NCI-H2196 (cell line): ENCODE measurements at regions not wholly inside any gene's neighbourhood (a gene's known extent, or its start where the extent isn't known, plus 50 kb on each side); places are given as distances from the start of the nearest gene placed in this dataset.

Source experiments
- DNase-seq: peaks from one replicate; lab custom pipeline; 2025; ENCODE audit not compliant: unreplicated experiment; lab: John Stamatoyannopoulos, UW

DNA sequence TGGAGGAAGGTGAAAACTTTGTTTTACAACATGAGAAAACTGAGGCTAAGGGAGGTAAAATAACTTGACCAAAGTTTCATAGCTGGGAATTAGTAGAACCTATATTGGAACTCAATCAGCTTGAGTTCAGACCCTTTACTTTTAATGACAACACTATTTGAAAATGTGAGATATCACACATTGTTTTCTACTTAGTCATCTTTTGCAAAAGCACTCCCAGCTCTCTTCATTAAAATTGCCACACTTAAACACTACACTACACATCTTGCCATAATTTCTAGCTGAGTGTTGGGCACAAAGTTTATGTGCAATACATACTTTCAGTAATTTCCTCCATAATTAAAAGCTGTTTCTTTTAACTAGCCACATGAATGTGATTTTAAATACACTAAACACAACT lies 230.4 kb upstream of the DCBLD2 start:
- DNase-seq: no peak

DNA sequence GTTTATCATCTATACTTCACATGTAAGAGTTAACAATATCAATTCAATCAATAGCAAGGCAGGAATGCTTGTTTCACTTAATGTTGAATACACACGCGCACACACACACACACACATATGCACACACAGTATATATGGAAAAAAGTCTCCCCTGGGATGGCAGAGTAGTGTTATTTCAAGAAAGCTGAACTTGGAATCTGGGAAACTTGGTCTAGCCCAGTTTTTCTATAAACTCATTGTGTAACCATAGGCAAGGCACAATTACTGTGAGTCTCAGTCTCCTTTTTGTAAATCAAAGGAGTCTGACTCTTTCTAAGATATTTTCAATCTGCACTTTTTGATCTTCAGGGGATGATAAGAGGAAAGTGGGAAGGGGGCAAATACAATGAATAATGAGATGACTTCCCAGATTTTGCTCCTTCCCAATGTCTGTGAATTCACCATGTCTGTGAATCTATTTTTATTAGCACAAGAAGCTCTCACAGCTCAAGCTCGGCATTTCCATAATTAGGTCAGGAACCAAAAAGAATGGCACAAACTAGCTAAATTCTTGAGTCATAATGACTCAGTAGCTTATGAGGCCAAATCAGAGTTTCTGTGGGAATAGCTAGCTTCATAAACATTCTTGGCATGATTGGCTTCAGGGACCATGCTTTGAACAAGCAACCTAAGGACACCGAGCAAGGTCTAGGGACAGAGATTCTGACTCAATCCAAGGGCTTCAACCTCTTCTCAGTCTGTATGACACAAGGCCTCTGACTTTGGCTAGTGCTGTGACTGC lies 227.4 kb upstream of the DCBLD2 start:
- DNase-seq: no peak

DNA sequence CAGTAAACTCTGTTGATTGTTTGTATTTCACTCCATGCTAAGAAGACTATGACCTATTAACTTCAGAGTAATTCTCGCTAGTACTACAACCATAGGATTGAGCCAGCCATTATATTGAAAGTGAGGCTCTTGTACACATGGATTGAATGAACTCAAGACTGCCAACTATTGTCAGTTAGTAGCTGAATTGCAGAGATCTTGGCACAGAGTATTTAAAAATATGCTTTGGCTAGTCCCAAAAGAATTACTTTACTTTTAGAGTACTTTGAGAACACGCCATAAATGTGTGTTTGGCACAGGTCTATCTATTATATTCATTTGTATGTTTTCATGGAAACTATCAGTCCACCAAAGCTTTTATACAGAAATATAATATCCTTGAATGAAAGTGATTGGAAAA lies 226.7 kb upstream of the DCBLD2 start:
- no peak for DNase-seq

DNA sequence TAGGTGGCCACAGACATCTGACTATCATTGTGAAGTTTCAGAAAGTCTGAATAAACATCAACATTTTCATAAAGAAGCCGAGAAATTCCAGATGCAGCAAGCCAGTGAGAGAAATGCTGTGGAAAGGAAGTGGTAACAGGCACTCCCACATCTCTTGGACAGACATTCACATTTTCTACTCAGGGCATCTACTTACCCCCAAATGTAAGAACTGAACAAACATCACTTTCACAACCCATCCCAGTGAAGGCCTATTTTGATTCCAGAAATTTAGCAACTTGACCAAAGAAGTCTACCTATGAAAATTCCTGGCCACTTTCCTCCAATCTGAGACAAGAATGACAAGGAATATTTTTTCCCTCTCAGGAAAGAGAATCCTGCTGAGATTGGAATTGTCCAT lies 224.8 kb upstream of the DCBLD2 start:
- no peak for DNase-seq

DNA sequence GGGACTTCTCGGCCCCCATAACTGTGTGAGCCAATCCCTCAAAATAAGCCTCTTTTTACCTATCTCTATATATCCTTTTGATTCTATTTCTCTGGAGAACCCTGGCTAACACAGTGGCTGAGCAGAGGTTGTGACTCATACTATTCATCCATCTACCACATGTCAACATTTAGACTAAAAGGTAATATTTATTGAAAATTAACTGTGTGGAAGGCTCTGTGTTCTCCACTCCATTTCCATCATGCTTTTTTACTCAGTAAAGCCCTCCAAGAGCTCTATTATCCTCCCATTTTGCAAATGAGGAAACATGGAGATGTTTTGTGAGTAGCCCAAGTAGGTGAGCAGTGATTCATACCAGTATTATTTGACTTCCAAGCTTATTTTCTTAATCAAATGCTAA lies 217.9 kb upstream of the DCBLD2 start:
- DNase-seq: no peak

DNA sequence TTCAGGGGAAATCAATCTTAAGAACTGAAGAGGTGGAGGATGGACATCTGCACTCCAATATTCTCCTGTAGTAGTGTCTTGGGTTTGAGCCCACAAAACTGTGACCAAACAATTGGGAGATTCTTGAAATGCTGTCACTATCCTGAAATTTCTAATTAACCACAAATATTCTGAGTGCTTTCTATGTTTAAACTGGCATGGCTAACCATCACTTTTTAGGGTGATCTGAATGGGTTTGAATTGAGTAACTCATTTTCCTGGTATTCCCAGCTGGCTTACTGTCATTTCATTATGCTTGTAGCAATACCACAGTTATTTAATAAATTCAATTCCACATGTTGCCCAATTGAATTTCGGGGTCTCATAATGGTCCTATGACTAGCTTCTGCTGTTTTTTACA lies 216.9 kb upstream of the DCBLD2 start:
- DNase-seq: no peak

DNA sequence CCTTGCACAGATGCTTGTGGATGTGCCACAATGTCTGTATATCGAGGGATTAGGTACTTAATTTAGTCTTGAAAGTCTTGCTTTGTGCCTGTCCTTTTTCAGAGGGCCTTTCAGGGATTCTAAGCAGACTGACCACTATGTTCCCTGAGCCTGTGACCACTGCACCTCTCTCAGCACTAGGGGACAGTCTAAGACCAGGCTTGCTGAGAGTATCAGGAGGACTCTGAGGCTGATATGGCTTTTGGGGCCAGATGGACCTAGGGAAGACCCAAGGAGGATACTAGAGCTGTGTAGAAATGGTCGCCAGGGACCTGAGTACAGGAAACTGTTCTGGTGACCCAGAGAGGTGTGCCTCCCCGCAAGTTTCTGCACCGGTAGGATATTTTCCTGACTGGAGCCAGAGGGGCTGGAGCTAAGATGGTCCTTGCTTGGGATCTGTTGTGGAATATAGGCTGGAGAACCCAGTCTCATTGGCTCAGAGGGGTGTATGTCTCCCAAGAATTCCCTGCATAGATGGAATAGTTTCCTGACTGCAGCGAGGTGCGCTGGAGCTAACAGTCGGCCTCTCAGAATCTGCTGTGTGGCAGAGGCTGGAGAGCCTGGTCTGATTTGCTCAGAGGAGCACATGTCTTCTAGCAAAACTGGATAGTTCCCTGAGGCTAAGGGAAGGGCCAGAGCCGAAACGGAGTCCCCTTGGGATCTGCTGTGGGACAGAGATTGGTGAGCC lies 213.2 kb upstream of the DCBLD2 start:
- no peak for DNase-seq

DNA sequence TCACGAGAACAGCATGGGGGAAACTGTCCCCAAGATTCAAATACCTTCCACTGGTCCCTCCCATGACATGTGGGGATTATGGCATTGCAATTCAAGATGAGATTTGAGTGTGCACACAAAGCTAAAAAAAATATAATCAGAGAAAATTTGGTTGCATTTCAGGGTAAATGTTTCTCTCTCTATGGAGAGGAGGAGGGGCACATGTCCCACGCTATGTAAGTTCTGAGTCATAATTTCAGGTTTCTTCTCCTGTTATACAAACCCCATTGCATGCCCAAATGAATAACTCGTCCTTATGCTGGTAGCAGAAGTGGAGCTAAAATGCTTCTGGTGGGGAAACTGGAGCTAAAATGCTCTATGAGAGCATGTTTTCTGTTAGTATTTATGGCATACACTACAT lies 209.7 kb upstream of the DCBLD2 start:
- no peak for DNase-seq

DNA sequence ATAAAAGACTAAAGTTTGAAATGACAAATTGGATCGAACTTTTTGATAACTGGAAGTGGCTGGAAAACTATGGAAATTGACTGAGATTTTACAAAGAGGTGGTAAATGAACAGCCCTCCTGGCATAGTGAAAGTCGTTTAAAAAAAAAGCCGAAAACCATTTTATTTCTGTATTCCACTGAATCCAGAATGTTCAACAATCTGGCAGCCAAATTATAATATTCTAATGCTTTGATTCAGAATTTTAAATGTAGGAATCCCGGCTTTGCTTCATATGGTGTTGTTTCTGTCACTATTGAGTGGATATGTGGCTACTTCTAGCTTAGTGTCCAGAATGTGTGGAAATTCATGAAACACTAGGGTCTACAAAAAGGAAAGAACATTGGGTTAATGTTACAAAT lies 208.9 kb upstream of the DCBLD2 start:
- no peak for DNase-seq

DNA sequence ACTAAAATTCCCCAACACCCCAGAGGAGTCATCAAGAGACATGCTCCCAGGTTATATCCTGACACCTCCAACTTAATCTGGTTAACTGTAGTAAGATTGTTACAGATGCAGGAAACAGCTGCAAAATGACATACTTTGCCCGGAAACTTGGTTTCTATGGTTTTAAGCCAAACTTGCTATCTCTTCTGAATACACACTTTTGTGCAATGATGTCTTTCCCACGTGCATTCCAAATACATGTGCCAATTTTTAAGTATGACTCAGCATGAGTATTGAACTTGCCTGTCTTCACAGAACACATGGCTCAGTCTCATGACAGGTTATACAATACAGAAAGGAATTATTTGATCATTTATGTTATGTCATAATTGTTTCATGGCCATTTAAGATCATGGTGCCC lies 207.0 kb upstream of the DCBLD2 start:
- DNase-seq: no peak

DNA sequence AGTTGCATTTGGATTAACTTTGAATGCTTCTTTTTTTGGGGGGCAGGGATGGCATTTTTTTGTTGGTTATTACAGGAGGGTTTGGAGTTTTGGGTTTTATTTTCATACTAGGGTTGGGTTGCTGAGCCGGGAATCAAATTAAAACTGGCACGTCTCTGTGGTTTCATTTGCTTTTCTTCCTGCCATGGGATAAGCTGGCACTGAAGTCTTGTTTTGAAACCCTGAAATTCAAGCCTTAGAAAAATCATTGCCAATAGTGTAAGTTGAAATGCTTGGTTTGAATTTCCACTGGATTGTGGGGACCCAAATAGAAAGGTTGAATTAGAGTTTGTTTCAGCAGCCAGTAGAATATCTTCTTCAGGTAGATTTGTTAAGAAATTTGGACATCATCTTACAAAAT lies 193.1 kb upstream of the DCBLD2 start:
- DNase-seq: no peak

DNA sequence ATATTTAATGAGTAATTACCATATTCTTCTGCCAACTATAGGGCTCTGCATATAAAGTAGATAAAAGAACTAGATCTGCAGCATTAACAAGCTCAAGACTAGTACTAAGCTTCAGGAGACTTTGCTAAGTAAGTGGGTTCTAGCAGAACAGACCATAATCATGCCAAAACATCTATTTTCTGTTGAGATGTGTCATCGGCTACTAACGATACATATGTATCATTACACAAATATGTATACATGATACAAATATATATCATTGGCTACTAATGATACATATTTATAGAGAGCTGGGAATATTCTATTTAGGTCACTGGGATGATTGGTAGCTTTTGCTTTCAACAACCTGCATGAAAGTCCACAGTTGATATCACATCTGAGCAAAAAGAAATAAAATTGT lies 185.8 kb upstream of the DCBLD2 start:
- no peak for DNase-seq

DNA sequence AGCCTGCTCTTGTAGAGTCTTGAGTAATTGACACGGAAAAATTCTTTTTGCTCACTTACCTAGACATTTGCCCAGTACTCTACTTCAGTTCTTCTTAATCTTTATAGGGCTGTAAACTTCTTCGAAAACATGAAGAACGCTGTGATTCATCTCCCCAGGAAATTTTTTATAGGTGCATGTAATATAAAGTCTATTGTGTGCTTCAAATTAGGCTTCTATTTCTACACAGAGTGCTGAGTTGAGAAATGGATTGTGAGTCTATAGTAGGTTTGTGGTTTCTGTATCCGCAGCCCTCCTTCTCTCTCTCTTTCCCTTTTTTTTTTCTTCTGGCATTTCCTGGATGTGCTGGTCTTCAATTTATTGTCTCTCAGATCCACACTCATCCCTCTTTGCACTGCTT lies 183.3 kb upstream of the DCBLD2 start:
- no peak for DNase-seq

DNA sequence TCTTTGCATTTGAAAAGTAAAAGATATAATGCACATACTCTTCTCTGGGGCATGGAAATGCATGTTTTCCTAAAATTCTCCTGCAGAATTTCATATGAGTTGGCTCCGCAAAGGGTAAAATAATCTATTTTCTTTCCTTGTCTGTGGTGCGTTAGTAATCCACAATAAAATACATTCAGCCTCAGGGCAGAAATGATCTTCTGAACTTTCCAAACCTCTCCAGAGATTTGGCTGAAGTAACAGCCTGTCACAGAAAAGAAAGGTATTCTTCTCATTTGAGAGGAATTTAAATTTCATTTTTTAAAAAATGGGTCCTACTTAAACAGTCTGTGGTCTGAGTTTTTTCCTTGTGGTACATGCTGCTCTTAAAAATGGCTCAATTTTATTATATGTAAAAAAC lies 182.7 kb upstream of the DCBLD2 start:
- DNase-seq: no peak

DNA sequence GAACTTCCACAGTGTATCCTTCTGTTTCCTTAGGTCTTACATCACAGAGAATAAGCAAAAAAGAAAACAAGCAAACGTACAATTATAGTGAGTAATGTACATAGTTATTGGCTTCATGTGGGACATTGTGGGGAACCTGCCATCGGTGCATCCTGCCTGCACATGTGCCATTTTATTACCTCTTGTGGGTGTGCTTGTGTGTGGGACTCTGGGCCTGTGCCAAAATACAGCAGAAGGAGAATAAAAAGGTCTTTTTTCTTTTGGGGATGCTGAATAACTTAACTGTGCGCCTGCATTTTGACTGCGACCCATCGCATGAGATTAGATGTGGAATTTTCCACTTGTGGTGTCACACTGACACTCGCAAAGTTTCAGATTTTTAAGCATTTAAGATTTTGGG lies 169.6 kb upstream of the DCBLD2 start:
- no peak for DNase-seq

DNA sequence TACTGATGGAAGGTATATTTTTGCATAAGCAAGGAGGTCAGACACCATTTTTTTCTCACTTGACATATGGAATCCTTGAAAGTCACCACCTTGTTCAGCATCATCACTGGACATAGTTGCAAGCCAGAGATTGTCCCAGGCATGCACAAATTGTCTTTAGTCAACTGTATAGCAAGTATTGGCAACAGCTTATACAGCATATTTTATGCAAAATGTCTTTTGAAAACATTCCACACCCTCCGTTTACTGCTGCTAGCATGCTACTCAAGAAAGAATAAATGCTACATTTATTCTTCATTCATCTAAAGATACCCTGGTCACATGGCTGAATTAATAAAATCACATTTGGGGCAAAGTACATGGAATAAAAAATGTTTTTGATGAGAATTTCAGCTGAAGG lies 168.5 kb upstream of the DCBLD2 start:
- no peak for DNase-seq

DNA sequence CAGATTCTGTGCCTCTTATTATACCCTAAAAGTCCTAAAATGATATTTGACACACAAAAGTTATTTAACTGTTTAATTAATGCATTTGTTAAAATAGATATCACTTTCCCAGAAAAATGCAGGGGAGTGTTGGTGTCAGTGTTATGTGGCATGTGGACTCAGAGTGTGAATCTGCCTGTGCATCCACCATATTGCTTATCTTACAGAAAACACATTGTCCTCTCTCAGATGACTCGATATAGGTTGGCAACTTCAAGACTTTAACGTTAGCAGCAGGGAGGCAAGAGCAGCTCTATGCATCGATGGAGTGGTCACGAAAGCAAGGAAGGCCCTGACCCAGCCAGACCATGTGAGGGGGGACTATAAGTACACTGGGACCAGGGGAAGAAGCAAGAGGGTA lies 165.4 kb upstream of the DCBLD2 start:
- no peak for DNase-seq

DNA sequence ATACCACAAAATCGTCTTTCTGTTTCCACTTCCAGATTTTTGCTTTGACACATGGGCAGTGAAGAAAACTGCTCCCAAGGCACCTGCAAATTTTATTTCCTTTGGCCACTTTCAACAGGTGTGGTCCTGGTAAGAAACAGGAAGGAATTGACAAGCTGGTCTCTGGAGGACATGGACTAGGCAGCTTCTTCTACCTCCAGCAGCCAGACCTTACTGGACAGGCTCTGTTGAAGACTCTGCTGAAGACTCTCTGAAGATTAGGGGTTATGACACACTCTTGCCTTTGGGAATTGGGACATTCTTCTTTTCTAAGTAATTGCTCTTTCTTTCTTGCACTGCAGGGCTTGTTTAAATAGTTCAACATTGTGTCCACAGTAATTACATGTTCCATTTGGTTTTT lies 147.7 kb upstream of the DCBLD2 start:
- no peak for DNase-seq

DNA sequence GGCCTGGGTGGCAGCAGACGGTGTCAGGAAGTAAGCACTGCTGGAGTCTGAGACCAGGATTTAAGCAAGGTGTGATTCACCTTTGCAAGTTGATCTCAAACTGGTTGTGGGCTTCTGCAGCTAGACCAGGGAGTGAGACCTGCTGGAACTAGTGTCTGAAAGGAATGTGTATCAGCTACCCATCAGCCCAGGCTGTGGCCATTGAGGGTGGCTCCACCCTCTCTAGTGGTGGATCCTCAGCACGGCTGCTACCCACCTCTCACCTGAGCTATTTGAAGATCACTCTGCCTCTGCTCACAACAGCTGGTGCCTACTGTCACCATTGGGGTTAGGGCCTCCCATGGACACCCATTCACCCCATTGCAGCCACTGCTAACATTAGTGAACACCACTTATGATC lies 140.3 kb upstream of the DCBLD2 start:
- DNase-seq: no peak

DNA sequence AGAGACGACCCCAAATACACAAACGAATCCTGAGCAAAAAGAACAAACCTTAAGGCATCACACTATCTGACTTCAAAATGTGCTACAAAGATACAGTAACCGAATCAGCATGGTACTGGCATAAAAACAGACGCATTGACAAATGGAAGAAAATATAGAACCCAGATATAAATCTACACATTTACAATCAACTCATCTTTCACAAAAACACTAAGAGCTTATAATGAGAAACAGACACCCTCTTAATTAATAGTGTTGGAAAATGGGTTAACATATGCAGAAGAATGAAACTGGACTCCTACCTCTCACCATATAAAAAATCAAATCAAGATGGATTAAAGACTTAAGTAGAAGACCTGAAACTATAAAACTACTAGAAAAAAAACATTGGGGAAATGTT lies 130.3 kb upstream of the DCBLD2 start:
- no peak for DNase-seq

DNA sequence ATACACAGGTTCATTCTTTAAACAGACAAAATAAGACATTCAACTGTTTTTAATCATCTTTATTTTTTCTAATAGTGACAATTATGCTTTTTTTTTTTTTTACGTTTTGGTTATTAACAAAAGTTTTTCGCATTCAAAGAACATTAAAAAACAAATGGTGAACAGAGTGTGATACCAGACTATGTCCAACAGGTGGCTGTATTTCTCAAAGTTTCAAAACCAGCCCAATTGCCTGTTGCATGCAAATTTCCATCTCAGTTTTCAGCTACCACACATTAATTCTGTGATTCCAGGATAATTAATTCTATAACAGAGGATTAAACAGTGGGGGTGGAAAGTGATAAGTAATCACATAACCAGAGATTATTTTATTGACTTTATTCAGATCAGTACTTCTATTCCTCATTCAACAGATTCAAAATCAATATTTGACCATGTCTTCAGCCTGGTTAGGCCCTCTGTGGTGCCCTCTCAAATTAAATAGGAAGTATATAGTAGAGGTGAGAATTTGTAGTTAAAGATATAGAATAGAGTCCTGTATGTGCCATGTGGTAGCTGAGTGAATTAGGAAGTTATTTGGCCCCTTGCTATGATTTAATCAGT lies 122.2 kb upstream of the DCBLD2 start:
- peak; percentile 34 for DNase-seq

DNA sequence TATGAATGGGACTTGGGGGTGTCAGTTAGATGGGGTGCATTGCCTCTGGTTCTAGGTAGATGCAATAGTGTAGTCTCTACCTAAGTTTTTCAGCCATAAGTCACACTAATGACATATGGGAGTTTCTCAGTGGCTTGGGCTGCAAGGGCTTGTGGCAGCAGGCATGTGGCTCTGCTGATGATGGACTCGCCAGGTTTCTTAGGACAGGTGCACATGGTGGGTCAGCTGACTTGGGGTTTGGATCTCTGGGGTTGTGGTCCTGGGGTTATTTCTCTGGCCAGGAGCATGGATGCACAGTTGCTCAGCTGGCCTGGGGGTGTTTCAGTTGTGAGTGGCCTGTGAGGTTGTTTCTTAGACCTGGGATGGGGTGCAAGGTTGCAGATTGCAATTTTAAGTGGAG lies 120.0 kb upstream of the DCBLD2 start:
- no peak for DNase-seq
